ENCODE measurements at regions not wholly inside any gene's neighbourhood (a gene's known extent, or its start where the extent isn't known, plus 50 kb on each side); places are given as distances from the start of the nearest gene placed in this dataset.

DNA sequence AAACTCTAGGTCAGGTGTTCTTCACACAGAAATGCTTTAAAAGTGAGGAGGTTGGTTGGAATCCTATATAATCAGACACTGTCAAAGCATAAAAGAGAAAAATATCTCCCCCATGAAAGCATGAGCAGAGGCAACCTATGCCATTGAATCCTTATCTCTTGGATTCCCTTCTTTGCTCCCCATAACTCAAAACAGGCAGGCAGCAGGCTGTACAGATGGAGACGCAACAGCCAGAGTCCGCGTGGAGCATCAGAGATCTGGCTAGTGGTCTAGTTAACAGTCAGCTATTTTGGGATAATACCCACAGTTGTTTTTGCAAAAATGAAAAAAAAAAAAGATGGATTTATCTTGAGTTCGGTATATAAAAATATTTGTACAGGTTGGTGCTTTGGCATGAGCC, 490.0 kb upstream of the TENM3 start:
- Histone ChIP-seq H3K27me3 (no peaks in the 10 kb centered on the region), H3K27ac (no peak overlapping the region), H3K9me3 (no peaks in the 10 kb centered on the region), H3K4me1 (no peaks in the 10 kb centered on the region), H3K4me3 (no peak overlapping the region), H3K36me3 (no peaks in the 10 kb centered on the region)
- intact Hi-C loops (cut with DNase I), result no loop called here
- TF ChIP-seq, protein P1, sequence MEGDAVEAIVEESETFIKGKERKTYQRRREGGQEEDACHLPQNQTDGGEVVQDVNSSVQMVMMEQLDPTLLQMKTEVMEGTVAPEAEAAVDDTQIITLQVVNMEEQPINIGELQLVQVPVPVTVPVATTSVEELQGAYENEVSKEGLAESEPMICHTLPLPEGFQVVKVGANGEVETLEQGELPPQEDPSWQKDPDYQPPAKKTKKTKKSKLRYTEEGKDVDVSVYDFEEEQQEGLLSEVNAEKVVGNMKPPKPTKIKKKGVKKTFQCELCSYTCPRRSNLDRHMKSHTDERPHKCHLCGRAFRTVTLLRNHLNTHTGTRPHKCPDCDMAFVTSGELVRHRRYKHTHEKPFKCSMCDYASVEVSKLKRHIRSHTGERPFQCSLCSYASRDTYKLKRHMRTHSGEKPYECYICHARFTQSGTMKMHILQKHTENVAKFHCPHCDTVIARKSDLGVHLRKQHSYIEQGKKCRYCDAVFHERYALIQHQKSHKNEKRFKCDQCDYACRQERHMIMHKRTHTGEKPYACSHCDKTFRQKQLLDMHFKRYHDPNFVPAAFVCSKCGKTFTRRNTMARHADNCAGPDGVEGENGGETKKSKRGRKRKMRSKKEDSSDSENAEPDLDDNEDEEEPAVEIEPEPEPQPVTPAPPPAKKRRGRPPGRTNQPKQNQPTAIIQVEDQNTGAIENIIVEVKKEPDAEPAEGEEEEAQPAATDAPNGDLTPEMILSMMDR (IDR thresholded peaks at IDR 0.05), result no peak
- TF ChIP-seq POLR2A (IDR thresholded peaks at IDR 0.05), result no peak
- TF ChIP-seq POLR2AphosphoS5 (IDR thresholded peaks at IDR 0.05; ENCODE audit: insufficient read depth in 1 of 2, low read depth in 1 of 2), result no peak
- DNase-seq (ENCODE audit: extremely low spot score in 2 of 2), result no peak

- Histone ChIP-seq H3K9me3 (no peaks in the 10 kb centered on the region), H3K27ac (no peak overlapping the region), H3K36me3 (no peaks in the 10 kb centered on the region), H3K4me1 (no peaks in the 10 kb centered on the region), H3K27me3 (no peaks in the 10 kb centered on the region), H3K4me3 (no peak overlapping the region)
- intact Hi-C loops (cut with DNase I), result no loop called here
- no peak for DNase-seq (ENCODE audit: extremely low spot score in 2 of 2)
- TF ChIP-seq POLR2A (IDR thresholded peaks at IDR 0.05) (no peak), POLR2AphosphoS5 (IDR thresholded peaks at IDR 0.05; ENCODE audit: insufficient read depth in 1 of 2, low read depth in 1 of 2) (no peak)
- TF ChIP-seq, protein P1 (IDR thresholded peaks at IDR 0.05), result no peak
These were observed 487.4 kb upstream of the TENM3 start for GRCh38 chr4:181755846-181756245.

- Histone ChIP-seq H3K36me3 (no peaks in the 10 kb centered on the region), H3K9me3 (no peaks in the 10 kb centered on the region), H3K27me3 (no peaks in the 10 kb centered on the region), H3K27ac (no peak overlapping the region), H3K4me1 (no peaks in the 10 kb centered on the region), H3K4me3 (no peak overlapping the region)
- intact Hi-C loops (cut with DNase I), result no loop called here
- DNase-seq (ENCODE audit: extremely low spot score in 2 of 2), result no peak
- no peak for TF ChIP-seq POLR2AphosphoS5 (IDR thresholded peaks at IDR 0.05; ENCODE audit: insufficient read depth in 1 of 2, low read depth in 1 of 2)
- TF ChIP-seq, protein P1 (IDR thresholded peaks at IDR 0.05), result no peak
- TF ChIP-seq POLR2A (IDR thresholded peaks at IDR 0.05), result no peak
These were observed 486.6 kb upstream of the TENM3 start for GRCh38 chr4:181756451-181757095.

DNA sequence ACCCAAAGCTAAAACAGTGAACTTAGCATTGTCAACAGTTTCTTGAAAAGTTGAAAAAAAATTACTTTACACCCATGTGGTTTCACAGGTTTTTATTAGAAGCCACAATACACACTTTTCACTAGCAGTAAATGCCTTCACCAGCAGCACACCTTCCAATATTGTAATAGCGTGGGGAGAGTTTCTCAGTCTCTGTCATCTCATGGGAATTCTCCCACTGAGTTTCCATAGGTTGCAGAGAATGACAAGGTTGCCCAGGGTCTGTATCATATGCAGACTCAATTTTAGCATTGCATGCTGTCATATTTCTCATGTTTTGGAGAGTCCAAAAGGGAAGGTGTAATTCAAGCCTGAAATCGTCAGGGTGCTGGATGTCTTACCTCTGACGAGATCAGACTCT, 486.1 kb upstream of the TENM3 start:
- no peaks in the 10 kb centered on the region for H3K9me3 ChIP-seq
- no peak for TF ChIP-seq POLR2AphosphoS5 (IDR thresholded peaks at IDR 0.05; ENCODE audit: insufficient read depth in 1 of 2, low read depth in 1 of 2)
- no peak for TF ChIP-seq POLR2A (IDR thresholded peaks at IDR 0.05)
- TF ChIP-seq, protein P1 (IDR thresholded peaks at IDR 0.05), result no peak
- no peaks in the 10 kb centered on the region for H3K27me3 ChIP-seq
- H3K27ac ChIP-seq, result no peak overlapping the region
- intact Hi-C loops (cut with DNase I), result no loop called here
- no peaks in the 10 kb centered on the region for H3K36me3 ChIP-seq
- H3K4me1 ChIP-seq, result no peaks in the 10 kb centered on the region
- DNase-seq (ENCODE audit: extremely low spot score in 2 of 2), result no peak
- H3K4me3 ChIP-seq, result no peak overlapping the region

DNA sequence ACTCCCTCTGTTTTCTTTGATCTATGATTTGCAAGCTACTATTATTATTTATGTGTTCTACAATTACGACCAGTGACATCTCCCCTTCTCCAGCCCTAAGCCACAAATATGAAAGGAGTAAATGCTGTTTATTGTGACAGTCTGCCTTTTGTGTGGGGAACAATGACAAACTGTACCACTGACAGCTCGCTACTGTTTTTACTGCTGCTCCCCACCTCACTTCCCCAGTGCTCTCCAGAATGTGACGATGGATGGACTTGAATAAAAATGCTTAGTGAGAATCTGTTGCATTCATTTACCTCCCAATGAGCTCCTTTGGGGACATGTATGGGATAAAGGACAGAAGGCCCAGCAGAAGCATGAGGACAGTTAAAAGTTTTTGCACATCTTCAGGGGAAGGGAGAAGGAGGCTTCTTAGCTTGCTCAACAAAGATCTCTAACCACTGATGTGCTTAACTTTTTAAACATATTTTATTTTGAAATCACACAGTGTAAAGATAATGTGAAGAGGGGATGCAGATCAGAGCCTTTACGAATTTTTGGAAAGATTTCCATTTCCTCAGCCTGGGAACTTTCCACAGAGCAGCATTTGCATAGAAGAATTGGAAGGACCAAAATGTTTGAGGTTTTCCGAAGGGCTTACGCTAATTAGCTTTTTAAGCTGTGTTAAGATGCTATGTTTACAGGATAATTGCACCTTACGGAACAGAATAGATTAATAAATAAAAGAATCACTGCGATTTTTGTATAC, 485.1 kb upstream of the TENM3 start:
- intact Hi-C loops (cut with DNase I), result no loop called here
- no peak for DNase-seq (ENCODE audit: extremely low spot score in 2 of 2)
- Histone ChIP-seq H3K27me3 (no peaks in the 10 kb centered on the region), H3K4me3 (no peak overlapping the region), H3K9me3 (no peaks in the 10 kb centered on the region), H3K27ac (no peak overlapping the region), H3K4me1 (no peaks in the 10 kb centered on the region), H3K36me3 (no peaks in the 10 kb centered on the region)
- TF ChIP-seq POLR2AphosphoS5 (IDR thresholded peaks at IDR 0.05; ENCODE audit: insufficient read depth in 1 of 2, low read depth in 1 of 2) (no peak), POLR2A (IDR thresholded peaks at IDR 0.05) (no peak)
- TF ChIP-seq, protein P1 (IDR thresholded peaks at IDR 0.05), result no peak

Measured in vagina (tissue), 2 donors.